ENCODE measurements at regions not wholly inside any gene's neighbourhood (a gene's known extent, or its start where the extent isn't known, plus 50 kb on each side); places are given as distances from the start of the nearest gene placed in this dataset.

DNA sequence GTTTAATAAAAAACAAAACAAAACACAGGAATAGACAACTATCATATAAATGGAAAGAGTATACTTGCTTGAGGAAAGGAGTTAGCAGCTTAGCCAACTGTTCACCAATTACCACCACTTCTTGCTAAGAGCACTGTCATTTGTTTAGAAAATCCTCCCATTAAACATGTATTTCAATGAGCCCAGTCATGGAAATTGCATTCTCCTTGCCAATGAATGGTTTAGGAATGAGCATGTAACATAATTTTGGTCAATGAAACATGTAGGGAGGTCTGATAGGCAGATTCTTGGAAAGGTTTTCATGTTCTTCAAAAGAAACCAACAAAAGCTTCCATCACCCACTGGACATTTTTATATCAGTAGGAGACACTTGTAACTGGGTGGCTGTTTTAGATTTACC, 502.8 kb upstream of the PAPPA start:
- TF ChIP-seq, protein P1, sequence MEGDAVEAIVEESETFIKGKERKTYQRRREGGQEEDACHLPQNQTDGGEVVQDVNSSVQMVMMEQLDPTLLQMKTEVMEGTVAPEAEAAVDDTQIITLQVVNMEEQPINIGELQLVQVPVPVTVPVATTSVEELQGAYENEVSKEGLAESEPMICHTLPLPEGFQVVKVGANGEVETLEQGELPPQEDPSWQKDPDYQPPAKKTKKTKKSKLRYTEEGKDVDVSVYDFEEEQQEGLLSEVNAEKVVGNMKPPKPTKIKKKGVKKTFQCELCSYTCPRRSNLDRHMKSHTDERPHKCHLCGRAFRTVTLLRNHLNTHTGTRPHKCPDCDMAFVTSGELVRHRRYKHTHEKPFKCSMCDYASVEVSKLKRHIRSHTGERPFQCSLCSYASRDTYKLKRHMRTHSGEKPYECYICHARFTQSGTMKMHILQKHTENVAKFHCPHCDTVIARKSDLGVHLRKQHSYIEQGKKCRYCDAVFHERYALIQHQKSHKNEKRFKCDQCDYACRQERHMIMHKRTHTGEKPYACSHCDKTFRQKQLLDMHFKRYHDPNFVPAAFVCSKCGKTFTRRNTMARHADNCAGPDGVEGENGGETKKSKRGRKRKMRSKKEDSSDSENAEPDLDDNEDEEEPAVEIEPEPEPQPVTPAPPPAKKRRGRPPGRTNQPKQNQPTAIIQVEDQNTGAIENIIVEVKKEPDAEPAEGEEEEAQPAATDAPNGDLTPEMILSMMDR (conservative IDR thresholded peaks at IDR 0.05) = no peak
- H2BK15ac ChIP-seq (ENCODE audit: low read depth, low read length) = no peak overlapping the region
- H2BK120ac ChIP-seq (ENCODE audit: low read depth, low read length, poor library complexity, severe bottlenecking) = no peak overlapping the region
- H2BK5ac ChIP-seq (ENCODE audit: insufficient read length, low read length) = no peak overlapping the region
- H3K18ac ChIP-seq (ENCODE audit: insufficient read length, low read depth, low read length) = no peak overlapping the region
- no peaks in the 10 kb centered on the region for H3K27me3 ChIP-seq (ENCODE audit: insufficient read depth, low read length)
- no peak overlapping the region for H3K23ac ChIP-seq (ENCODE audit: insufficient read length, low read depth, low read length)
- no peaks in the 10 kb centered on the region for H3K79me1 ChIP-seq (ENCODE audit: insufficient read depth, low read depth, low read length, poor library complexity, severe bottlenecking)
- no peak overlapping the region for H2AK5ac ChIP-seq (ENCODE audit: insufficient read length, low read length)
- H3K4me2 ChIP-seq (ENCODE audit: insufficient read depth, insufficient read length, low read length) = no peak overlapping the region
- H3K79me2 ChIP-seq (ENCODE audit: insufficient read depth, low read length) = no peaks in the 10 kb centered on the region
- no peak overlapping the region for H2BK20ac ChIP-seq (ENCODE audit: low read depth, low read length, poor library complexity, severe bottlenecking)
- H3K4ac ChIP-seq (ENCODE audit: low read depth, low read length) = no peak overlapping the region
- no peaks in the 10 kb centered on the region for H4K20me1 ChIP-seq (ENCODE audit: control insufficient read depth, insufficient read depth, insufficient read length)
- no peak overlapping the region for H3K56ac ChIP-seq (ENCODE audit: insufficient read length, low read depth, low read length)
- no peak overlapping the region for H4K91ac ChIP-seq (ENCODE audit: insufficient read length, low read depth, low read length)
- no peaks in the 10 kb centered on the region for H3K4me1 ChIP-seq (ENCODE audit: insufficient read depth, low read length)
- H3T11ph ChIP-seq (ENCODE audit: low read length) = no peak overlapping the region
- H3K9me3 Mint-ChIP-seq = no peaks in the 10 kb centered on the region
- no peak overlapping the region for H3K27ac ChIP-seq (ENCODE audit: insufficient read length, low read depth, low read length)
- H2AFZ ChIP-seq (ENCODE audit: low read length) = no peak overlapping the region
- no peaks in the 10 kb centered on the region; the same call in 1 of the 2 replicates for H3K27me3 Mint-ChIP-seq (ENCODE audit: low read depth)
- H2BK12ac ChIP-seq (ENCODE audit: insufficient read length, low read depth, low read length) = no peak overlapping the region
- no peak overlapping the region for H3K27ac Mint-ChIP-seq
- no peak overlapping the region for H4K5ac ChIP-seq (ENCODE audit: insufficient read length, low read depth, low read length)
- H3K36me3 Mint-ChIP-seq (ENCODE audit: insufficient read depth in 1 of 3, low read depth in 3 of 3) = no peaks in the 10 kb centered on the region
- no peaks in the 10 kb centered on the region for H3K23me2 ChIP-seq (ENCODE audit: insufficient read length, low read depth, low read length, poor library complexity, severe bottlenecking)
- no peak for DNase-seq
- peaks cover 0 to 4% of the 10 kb centered on the region in 2 experiments; a peak in 1 of 4 replicates for H3K4me1 Mint-ChIP-seq
- H3K14ac ChIP-seq (ENCODE audit: insufficient read depth, low read length) = no peak overlapping the region
- no peak overlapping the region for H3K4me3 Mint-ChIP-seq
- no peak overlapping the region for H4K8ac ChIP-seq (replicated peaks; ENCODE audit: insufficient read length, low read depth, low read length)
- no peak overlapping the region for H3K9ac ChIP-seq (ENCODE audit: extremely low read depth, insufficient read length, low read length)
- H3K9me3 ChIP-seq (ENCODE audit: control insufficient read depth, low read depth, low read length) = no peaks in the 10 kb centered on the region
